ENCODE measurements at regions not wholly inside any gene's neighbourhood (a gene's known extent, or its start where the extent isn't known, plus 50 kb on each side); places are given as distances from the start of the nearest gene placed in this dataset.

DNA sequence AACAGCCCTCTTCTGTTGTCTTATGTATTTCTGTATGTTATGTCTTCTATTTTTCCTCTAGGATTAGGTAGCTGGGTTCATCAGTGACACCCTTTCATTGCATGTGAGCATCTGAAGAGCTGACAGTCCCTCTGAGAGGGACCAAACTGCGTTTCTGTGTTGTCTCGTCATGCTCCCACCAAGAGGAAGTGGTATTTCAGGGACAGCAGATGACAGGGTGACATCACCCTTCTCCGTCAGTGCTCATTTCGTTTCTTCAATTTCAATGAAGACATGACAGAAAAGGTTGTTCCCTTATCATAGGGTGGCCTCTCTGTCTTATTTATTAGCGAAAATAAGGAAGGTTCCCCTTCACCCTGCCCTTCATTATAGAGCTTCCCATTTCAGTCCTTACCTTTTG is 225.9 kb upstream of the NR4A3 start:
- TF ChIP-seq CTCF (IDR thresholded peaks at IDR 0.05) (no peak), POLR2A (IDR thresholded peaks at IDR 0.05) (no peak)

Data from thyroid gland (tissue), 4 donors.